ENCODE measurements at regions not wholly inside any gene's neighbourhood (a gene's known extent, or its start where the extent isn't known, plus 50 kb on each side); places are given as distances from the start of the nearest gene placed in this dataset.

- no TSS peak for BruUV-seq (replicated peaks)
Measured at GRCh38 chr12:125222876-125223275, 157.6 kb downstream of the AACS start.

GRCh38 chr12:125225641-125226040, 160.4 kb downstream of the AACS start:
- Histone ChIP-seq H3K4me2 (no peak overlapping the region), H3K36me3 (ENCODE audit: low read depth) (no peaks in the 10 kb centered on the region), H3K9me3 (ENCODE audit: insufficient read depth, low read depth) (no peaks in the 10 kb centered on the region), H3K79me2 (ENCODE audit: low read depth) (no peaks in the 10 kb centered on the region), H2AFZ (no peak overlapping the region), H3K4me1 (replicated peaks; ENCODE audit: insufficient read depth) (no peaks in the 10 kb centered on the region), H3K27me3 (ENCODE audit: insufficient read depth, low read depth) (peaks cover 96% of the 10 kb centered on the region), H3K4me3 (no peak overlapping the region), H3K27ac (no peak overlapping the region), H3K9me2 (ENCODE audit: insufficient read depth) (no peaks in the 10 kb centered on the region), H3F3A (ENCODE audit: insufficient read depth, low read depth) (no peaks in the 10 kb centered on the region), H4K20me1 (ENCODE audit: insufficient read depth) (no peaks in the 10 kb centered on the region; the same call in 1 of the 2 replicates)
- TF ChIP-seq EZH2 (IDR thresholded peaks at IDR 0.05; ENCODE audit: low read depth) (no peak), CTCF (conservative IDR thresholded peaks at IDR 0.05) (no peak)
- no peak for DNase-seq
- BruUV-seq (replicated peaks), result no TSS peak
- ChIA-PET POLR2A (ENCODE audit: unreplicated experiment) (no interaction called here), CTCF (no interaction called here)
- intact Hi-C loops (cut with micrococcal nuclease; ENCODE audit: unreplicated experiment), result no loop called here

More at GRCh38 chr12:125222876-125223275, 157.6 kb downstream of the AACS start:
- H3K9me2 ChIP-seq (ENCODE audit: insufficient read depth), result no peaks in the 10 kb centered on the region
- DNase-seq, result no peak
- no peak overlapping the region for H2AFZ ChIP-seq
- intact Hi-C loops (cut with micrococcal nuclease; ENCODE audit: unreplicated experiment), result no loop called here
- ChIA-PET POLR2A (ENCODE audit: unreplicated experiment) (no interaction called here), CTCF (no interaction called here)
- no peak overlapping the region for H3K27ac ChIP-seq
- no peak overlapping the region for H3K4me2 ChIP-seq
- H3K4me1 ChIP-seq (replicated peaks; ENCODE audit: insufficient read depth), result no peaks in the 10 kb centered on the region
- TF ChIP-seq EZH2 (IDR thresholded peaks at IDR 0.05; ENCODE audit: low read depth), result no peak
- TF ChIP-seq CTCF (conservative IDR thresholded peaks at IDR 0.05), result no peak
- no peak overlapping the region for H3K4me3 ChIP-seq
- H4K20me1 ChIP-seq (ENCODE audit: insufficient read depth), result no peaks in the 10 kb centered on the region; the same call in 1 of the 2 replicates
- no peaks in the 10 kb centered on the region for H3K9me3 ChIP-seq (ENCODE audit: insufficient read depth, low read depth)
- peaks cover 94% of the 10 kb centered on the region for H3K27me3 ChIP-seq (ENCODE audit: insufficient read depth, low read depth)
- no peaks in the 10 kb centered on the region for H3K79me2 ChIP-seq (ENCODE audit: low read depth)
- H3K36me3 ChIP-seq (ENCODE audit: low read depth), result no peaks in the 10 kb centered on the region
- no peaks in the 10 kb centered on the region for H3F3A ChIP-seq (ENCODE audit: insufficient read depth, low read depth)

GRCh38 chr12:125228519-125229260, 163.5 kb downstream of the AACS start:
- Histone ChIP-seq H3K27me3 (ENCODE audit: insufficient read depth, low read depth) (peaks cover 79% of the 10 kb centered on the region), H3K27ac (no peak overlapping the region), H3K9me2 (ENCODE audit: insufficient read depth) (no peaks in the 10 kb centered on the region), H3K4me1 (replicated peaks; ENCODE audit: insufficient read depth) (no peaks in the 10 kb centered on the region), H3K79me2 (ENCODE audit: low read depth) (no peaks in the 10 kb centered on the region), H2AFZ (no peak overlapping the region), H3K4me2 (no peak overlapping the region), H3F3A (ENCODE audit: insufficient read depth, low read depth) (no peaks in the 10 kb centered on the region), H4K20me1 (ENCODE audit: insufficient read depth) (no peaks in the 10 kb centered on the region; the same call in 1 of the 2 replicates), H3K4me3 (no peak overlapping the region), H3K9me3 (ENCODE audit: insufficient read depth, low read depth) (no peaks in the 10 kb centered on the region), H3K36me3 (ENCODE audit: low read depth) (no peaks in the 10 kb centered on the region)
- DNase-seq, result no peak
- CTCF ChIA-PET, result no interaction called here
- intact Hi-C loops (cut with micrococcal nuclease; ENCODE audit: unreplicated experiment), result no loop called here
- POLR2A ChIA-PET (ENCODE audit: unreplicated experiment), result no interaction called here
- no TSS peak for BruUV-seq (replicated peaks)
- no peak for TF ChIP-seq EZH2 (IDR thresholded peaks at IDR 0.05; ENCODE audit: low read depth)
- TF ChIP-seq CTCF (conservative IDR thresholded peaks at IDR 0.05), result no peak
